NCI-H2196 treated with DMSO at 0.1 percent for 48 hours (cell line): ENCODE measurements at regions not wholly inside any gene's neighbourhood (a gene's known extent, or its start where the extent isn't known, plus 50 kb on each side); places are given as distances from the start of the nearest gene placed in this dataset.

Experiments used
- DNase-seq: peaks from one replicate; lab custom pipeline; 2025; ENCODE audit not compliant: unreplicated experiment; lab: John Stamatoyannopoulos, UW

- no peak for DNase-seq
Observed at GRCh38 chr5:38716516-38716915, 129.3 kb upstream of the OSMR start.

DNA sequence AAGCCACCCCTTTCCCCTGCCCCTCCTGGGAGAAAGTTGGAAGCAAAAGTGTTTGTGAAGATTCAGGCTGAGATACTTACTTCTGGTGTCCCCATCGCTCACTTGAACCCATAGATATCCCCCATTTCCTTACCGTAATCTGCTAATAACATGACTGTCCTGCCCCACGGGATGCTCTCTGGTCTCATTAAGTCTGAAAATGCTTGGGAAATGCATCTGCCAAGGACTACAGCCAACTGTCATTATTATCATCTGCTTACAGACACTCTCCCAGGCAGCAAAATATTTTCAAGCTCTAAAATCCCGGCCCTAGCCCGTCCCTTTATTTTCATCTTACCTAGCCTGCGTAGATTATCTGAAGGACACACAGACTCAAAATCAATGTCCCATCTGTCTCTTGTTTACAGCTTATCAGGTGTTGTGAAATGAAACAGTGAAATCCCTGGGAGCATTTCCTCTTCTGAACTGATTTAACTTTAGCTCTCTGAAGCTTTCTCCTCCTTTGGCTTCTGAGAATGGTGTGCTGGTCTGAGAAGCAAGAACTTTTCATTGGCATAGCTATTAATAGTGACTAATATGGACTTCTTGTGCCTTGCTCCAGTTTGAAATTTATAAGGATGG, 126.9 kb upstream of the OSMR start:
- no peak for DNase-seq

DNA sequence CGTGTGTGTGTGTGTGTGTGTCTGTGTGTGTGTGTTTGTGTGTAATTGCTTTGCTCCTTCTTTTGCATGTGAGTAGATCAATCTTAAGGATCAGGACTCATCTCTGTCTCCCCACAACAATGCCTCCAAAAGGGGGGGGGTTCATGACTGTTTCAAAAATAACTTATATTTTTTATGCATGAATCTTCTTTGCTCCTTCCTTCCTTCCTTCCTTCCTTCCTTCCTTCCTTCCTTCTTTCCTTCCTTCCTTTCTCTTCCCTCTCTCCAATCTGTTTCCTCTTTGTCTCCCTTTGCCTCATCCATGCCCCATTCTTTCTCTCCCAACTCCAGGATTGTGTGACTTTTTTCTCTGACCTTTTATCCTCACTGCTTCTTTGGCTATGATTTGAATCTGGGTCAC, 126.4 kb upstream of the OSMR start:
- no peak for DNase-seq

GRCh38 chr5:38719916-38720315, 125.9 kb upstream of the OSMR start:
- no peak for DNase-seq

- no peak for DNase-seq
Observed at GRCh38 chr5:38720554-38721361, 125.1 kb upstream of the OSMR start.

DNA sequence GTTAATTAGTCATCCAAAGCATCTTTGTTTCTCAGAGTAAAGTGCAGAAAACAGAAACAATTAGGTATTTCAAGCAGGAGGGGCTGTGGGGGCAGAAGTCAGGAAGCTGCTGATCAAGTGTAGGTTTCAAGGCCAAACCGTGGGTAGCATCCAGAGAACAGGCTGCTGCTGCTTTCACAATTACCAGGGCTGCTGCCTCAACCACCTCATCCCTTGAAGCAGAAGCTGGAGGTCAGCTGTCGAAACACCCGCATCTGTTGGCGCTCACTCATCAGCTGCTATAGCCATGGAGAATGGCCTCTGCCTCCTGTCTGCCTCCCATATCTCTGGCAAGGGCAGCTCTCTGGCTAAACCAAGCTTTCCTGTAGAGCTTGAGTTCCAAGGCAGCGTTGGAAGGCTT, 122.9 kb upstream of the OSMR start:
- no peak for DNase-seq

DNA sequence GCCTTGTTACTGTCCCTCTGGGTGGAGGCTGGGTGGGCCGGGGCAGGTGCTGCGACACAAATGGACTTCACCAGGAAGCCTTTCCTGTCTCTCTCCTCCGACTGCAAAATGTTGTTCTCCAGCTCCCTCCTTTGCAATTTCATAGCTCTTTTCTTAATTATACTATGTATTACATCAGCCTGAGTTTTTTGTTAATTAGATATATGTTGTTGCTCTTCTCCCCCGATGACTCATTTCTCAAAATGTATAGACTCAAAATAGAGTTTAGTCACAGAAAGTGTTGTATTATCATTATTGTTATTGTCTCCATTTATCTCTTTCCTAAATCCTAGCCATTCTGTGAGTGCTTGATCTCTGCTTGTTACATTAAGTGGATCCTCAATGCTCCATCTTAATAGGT, 122.4 kb upstream of the OSMR start:
- no peak for DNase-seq

GRCh38 chr5:38724301-38725030, 121.3 kb upstream of the OSMR start:
- DNase-seq = no peak

DNA sequence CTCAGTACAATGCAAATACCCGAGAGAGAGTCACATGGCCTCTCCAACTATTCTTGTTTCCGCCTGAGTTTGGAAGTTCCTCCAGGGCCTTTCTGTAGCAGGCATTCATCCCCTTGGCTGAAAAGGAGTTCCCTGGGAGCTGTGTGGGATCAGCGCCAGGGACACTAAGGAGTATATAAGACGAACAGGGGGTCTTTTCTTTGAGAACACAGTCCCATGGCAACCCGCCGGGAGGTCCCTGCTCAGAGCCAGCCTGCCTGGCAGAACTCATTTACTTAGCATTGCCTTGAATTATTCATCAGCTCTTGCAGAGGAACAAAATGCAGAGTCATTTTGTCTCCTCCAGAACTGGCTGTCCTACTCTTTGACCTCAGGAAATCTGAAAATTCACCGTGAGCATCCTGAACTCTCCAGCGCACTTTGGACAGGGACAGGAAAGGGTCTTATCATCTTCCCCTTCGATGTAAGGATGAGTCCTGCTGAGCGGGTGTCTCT, 120.4 kb upstream of the OSMR start:
- no peak for DNase-seq

DNA sequence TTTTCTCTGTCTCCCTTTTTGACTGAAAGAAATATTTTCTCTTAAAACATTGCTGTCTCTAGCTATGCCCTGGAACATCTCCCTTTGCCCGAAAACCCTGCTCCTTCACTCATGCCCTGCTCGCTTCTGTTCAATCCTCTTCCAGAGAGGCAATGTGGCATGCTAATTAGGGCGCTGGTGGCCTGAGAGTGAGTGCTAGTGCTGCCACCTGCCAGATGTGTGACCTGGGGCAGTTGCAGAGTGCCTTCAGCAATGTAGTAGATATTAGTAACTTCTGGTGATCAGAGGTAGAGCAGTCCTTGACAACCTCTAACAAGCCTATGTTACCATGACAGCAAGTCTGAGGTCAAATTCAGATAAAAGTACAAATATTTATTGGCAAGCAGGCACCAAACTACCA, 119.5 kb upstream of the OSMR start:
- DNase-seq = no peak

- DNase-seq = no peak
Observed at GRCh38 chr5:38728029-38728428, 117.8 kb upstream of the OSMR start.

DNA sequence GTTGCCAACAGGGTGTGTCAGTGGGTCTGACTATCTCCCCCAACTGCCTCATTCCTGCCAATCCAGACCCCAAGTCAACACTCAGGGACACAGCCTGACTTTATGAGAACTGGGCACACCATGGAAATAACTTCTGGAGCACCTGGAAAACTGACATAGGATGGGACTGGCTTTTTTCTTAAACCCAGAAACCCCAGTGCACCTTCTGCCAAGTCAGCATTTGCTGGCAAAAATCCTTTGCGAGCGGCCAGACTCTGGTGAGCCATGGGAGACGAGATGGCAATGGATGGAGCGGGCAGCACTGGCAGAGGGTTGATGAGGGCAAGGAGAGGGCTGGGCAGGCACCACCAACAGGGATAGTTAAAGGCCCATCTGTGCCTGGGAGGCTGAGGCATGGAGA, 114.4 kb upstream of the OSMR start:
- no peak for DNase-seq

GRCh38 chr5:38734353-38734752, 111.5 kb upstream of the OSMR start:
- no peak for DNase-seq

DNA sequence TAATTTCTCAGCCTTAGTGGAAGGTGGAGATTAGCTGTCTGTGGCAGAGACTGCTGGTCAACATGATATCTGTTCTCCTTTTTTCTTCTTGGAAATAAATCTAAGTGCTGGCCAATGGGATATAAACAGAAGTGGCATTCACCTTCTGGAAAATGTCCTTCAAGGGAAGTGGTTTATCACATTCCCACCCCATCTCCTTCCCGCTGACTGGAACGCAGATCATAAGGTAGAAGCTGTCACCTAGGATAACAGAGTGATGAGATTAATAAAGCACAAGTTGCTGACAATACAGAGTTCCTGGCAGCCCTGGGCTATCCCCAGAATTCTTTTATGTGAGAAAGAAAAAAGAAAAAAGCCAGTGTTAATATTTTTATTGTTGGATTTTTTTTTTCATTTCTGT, 109.7 kb upstream of the OSMR start:
- no peak for DNase-seq

- DNase-seq = no peak
Observed at GRCh38 chr5:38737976-38738375, 107.8 kb upstream of the OSMR start.

DNA sequence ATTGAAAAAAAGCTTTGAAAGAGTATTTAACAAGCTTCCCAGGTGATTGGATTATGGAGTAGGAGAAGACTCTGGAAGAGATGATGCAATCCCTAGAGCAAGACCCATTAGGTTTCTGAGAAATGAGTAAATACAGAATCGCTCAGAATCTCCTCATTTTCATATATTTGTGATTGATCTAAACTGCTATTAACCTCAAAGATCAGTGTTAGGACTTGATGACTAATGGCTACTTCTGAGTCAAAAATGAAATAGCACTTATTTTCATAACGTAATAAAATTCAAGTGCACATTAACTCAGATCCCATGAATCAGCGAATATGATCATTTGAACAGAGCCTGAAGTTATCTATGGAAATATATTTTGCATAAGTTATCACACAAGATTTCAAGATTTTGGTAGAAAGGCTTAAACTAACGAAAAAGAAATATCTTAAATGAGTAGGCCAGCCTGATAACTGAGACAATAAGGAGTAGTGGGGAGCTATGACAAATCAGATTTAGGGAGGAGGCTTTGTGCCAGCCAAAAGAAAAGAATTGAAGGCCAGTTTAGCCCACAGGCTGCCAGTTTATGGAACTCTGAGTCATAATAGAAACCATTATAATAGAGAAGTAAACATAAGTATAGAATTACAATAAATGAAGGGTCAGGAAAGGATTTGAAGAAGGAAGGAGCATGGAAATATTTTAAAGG, 106.7 kb upstream of the OSMR start:
- peak; percentile 35 for DNase-seq

DNA sequence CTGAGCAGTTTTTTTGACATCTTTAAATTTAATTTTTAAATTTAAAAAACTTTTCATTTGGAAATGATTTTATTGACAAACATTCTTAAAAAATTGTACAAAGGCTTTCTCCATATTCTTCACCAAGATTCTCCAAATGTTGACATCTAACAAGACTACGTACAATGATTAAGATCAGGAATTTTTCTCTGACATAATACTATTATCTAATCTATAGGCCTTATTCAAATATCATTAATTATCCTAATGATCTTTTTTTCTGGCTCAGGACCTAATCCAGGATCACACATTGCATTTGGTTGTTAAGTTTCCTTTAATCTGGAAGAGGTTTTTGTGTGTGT, 106.1 kb upstream of the OSMR start:
- no peak for DNase-seq

GRCh38 chr5:38742821-38743220, 103.0 kb upstream of the OSMR start:
- no peak for DNase-seq

DNA sequence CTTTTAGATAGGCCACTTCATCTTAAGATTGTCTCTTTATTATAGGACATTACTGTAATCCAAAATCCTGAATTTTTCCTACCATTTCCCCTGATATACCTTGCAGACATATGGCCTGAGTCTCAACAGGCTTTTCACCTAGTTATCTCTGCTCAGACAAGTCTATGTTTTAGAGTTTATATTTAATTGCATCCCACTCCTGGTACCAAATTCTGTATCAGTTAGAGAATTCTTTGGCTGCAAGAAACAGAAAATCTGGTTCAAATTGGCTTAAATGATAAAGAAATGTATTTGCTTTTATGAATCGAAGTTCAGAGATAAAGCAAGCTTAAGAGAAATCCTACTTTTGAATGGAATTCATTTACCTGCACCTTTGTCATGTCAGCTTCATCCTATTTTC, 102.2 kb upstream of the OSMR start:
- no peak for DNase-seq

DNA sequence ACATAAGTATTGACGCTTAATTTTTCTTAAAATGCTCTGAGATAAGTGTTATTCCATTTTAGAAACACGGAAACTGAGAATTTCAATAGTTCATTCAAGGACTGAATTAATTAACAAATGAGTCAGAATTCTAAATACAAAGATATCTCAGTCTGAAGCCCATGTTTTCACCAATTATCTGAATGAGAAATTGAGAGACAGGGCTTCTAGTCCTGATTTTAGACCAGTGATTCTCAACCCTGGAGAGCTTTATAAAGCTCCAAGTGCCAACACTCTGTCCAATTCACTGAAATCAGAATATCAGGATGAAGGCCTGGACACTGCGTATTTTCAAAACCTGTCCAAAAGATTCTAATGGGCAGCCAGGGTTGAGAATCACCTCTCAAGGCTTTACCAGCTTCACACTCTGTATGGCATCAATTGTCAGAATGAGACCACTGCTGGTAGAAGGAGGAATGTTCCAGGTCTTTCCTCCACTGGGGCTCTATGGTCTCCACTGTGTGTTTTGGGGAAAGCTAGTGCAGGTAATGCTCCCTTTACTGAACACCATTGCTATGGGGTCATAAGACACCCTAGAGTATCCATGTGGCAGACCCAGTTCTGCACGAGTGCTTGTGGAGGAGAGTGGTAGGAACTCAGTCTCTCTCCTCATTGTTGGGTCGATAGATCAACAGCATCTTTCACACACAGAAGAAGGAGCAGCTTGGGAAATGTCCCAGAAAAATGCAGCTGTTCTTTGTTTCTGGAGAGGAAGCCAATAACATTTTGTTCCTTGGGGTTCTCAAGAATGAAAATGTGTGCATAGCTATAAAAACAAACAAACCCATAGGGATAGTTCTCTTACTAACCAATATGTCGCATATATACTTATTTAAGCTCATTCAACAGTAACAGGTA, 99.7 kb upstream of the OSMR start:
- no peak for DNase-seq

DNA sequence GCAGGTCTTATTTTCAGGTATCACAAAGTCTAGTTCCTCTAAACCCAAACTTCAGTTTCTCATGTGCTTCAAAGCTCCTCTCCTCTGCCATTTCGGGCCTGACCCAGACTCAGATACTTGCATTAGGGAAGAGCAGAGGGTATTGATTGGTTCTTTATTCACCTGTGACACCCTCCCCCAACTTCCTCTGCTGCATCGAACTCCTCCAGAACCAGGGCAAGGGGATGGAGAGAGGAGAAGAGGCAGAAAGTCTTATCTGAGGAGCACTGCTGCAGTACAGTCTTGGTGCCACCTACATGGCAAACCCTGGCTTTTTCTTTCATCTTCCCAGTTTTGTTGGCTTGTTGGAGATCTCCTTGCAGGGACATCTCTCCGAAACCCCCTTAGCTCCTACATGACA, 96.0 kb upstream of the OSMR start:
- no peak for DNase-seq
